ENCODE measurements at regions not wholly inside any gene's neighbourhood (a gene's known extent, or its start where the extent isn't known, plus 50 kb on each side); places are given as distances from the start of the nearest gene placed in this dataset.

DNA sequence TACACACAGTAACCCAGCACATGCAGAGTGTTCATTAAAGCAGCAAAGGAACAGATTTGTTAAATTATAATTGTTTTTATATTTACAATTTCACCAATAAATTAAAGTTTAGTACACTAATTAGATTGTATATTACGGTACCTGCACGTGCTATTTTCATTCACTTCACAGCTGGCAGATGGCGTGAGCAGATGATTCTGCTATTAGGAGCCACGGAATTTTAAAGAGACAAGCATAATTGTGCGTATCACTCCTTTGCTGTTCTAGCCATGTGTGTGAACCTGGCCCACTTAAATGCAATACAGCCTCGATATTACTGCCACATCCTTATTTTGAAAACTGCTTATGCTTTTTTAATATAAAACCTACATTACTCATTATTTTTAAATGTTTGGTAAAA, 332.8 kb upstream of the SOX11 start:
- TF ChIP-seq, protein P1, sequence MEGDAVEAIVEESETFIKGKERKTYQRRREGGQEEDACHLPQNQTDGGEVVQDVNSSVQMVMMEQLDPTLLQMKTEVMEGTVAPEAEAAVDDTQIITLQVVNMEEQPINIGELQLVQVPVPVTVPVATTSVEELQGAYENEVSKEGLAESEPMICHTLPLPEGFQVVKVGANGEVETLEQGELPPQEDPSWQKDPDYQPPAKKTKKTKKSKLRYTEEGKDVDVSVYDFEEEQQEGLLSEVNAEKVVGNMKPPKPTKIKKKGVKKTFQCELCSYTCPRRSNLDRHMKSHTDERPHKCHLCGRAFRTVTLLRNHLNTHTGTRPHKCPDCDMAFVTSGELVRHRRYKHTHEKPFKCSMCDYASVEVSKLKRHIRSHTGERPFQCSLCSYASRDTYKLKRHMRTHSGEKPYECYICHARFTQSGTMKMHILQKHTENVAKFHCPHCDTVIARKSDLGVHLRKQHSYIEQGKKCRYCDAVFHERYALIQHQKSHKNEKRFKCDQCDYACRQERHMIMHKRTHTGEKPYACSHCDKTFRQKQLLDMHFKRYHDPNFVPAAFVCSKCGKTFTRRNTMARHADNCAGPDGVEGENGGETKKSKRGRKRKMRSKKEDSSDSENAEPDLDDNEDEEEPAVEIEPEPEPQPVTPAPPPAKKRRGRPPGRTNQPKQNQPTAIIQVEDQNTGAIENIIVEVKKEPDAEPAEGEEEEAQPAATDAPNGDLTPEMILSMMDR (conservative IDR thresholded peaks at IDR 0.05; ENCODE audit: low read depth, low read length) = no peak
- no peak overlapping the region for H3K4me3 ChIP-seq (ENCODE audit: low read depth, low read length)
- no peak for DNase-seq (ENCODE audit: low read depth)

DNA sequence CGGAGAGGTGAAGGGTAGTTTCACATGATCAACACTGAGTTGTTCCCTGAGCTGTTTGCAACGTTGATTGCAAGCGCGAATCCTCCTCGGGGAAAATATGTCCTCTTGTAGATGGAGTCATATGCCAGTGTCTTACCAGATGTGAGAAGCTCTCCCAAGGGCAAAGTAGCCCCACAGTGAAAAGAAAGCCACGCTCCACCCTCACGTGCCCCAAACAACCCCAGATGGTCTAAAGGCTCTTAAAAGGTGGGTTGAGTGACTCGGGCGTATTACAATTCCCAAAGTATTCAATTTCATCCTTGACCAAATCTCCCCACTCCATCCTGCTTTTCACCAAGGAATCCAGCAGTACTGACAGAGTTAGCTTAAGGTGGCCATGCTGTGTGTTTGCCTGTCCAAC, 332.1 kb upstream of the SOX11 start:
- no peak overlapping the region for H3K4me3 ChIP-seq (ENCODE audit: low read depth, low read length)
- TF ChIP-seq, protein P1 (conservative IDR thresholded peaks at IDR 0.05; ENCODE audit: low read depth, low read length) = no peak
- DNase-seq (ENCODE audit: low read depth) = no peak

DNA sequence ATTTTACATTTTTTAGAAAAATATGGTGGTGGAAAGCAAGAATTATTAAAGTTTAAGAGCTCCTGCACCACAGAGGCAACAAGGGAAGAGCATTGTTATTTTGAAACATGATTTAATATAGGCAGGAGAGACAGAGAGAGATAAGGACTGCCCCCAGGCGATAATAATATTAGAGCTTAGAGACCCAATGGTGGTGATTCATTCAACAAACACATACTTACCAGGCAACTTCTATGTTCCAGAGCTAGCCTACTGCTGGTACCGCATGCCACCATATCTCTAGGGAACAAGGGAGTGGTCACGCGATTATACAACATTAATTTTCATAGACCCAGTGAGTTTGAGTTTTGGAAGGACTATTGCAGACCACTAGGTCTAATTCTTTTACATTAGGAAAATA, 327.8 kb upstream of the SOX11 start:
- H3K4me3 ChIP-seq (ENCODE audit: low read depth, low read length) = no peak overlapping the region
- TF ChIP-seq, protein P1 (conservative IDR thresholded peaks at IDR 0.05; ENCODE audit: low read depth, low read length) = no peak

DNA sequence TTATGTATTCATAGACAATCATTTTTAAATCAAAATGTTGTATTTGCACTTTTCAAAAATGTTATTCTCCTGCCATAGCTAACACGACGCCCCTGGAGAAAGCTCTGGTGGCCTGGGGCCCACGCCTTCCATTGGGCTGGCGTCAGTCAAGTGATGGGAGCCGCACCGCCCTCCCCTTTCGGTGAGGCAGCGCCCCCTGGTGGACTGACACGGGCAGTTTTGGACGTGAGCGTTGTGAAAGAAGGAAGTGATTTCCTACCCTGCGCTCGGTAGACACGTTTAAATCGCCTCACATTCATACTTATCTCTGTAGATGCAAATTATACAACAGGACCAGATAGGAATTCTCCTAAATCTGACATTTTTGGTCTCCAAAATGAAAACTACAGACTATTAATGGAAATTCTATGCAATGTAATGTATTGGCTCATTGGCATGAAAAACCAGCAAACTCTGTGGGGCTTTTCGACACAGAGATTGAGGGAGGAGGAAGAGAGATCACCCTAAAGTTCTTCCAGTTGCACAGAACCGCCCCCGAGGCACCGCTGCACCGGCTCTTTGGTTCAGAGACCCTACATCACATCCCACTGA, 326.2 kb upstream of the SOX11 start:
- peak; percentile 78 for DNase-seq (ENCODE audit: low read depth)
- H3K4me3 ChIP-seq (ENCODE audit: low read depth, low read length) = no peak overlapping the region
- TF ChIP-seq, protein P1 (conservative IDR thresholded peaks at IDR 0.05; ENCODE audit: low read depth, low read length) = peak; percentile 94

More for the DNA sequence above, 327.8 kb upstream of the SOX11 start:
- peak; percentile 16 for DNase-seq (ENCODE audit: low read depth)

DNA sequence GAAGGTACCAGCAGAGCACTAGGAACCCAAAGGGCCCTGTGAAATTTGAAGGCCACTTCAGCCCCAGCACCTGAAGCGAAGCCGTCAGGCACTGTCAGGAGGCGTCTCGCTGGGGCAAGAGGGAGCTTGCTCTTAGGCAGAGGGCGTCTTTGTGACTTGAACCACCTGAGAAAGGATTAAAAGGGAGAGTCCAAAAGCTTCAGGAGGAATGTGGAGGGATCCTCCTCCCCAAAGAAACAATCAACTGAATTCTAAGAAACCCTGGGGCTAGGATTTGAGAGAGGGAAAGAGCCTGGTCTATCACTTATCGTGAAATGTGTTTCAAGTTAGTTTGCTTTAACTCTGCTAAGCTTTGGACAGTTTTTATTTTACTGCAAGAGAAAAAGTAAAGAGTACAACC, 324.9 kb upstream of the SOX11 start:
- DNase-seq (ENCODE audit: low read depth) = no peak
- TF ChIP-seq, protein P1 (conservative IDR thresholded peaks at IDR 0.05; ENCODE audit: low read depth, low read length) = no peak
- H3K4me3 ChIP-seq (ENCODE audit: low read depth, low read length) = no peak overlapping the region

DNA sequence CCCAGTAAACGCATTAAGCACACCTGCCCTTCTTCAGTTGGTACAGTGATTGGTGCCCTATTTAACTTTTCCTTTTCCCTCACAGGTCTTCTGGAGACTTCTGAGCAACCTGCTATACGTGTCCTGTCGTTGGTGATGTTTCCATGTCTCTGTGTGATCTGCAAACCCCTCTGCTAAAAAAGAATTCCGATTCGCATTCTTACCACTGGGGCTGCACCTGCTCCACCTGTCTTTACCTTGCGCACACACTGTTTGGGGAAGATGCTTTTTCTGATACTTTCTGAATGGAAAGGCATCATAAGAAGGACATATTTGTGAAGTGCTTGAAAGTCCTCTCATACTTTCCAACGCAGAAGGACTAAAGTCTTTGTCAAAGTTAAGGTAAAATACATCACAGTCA, 323.9 kb upstream of the SOX11 start:
- TF ChIP-seq, protein P1 (conservative IDR thresholded peaks at IDR 0.05; ENCODE audit: low read depth, low read length) = no peak
- DNase-seq (ENCODE audit: low read depth) = no peak
- H3K4me3 ChIP-seq (ENCODE audit: low read depth, low read length) = no peak overlapping the region

DNA sequence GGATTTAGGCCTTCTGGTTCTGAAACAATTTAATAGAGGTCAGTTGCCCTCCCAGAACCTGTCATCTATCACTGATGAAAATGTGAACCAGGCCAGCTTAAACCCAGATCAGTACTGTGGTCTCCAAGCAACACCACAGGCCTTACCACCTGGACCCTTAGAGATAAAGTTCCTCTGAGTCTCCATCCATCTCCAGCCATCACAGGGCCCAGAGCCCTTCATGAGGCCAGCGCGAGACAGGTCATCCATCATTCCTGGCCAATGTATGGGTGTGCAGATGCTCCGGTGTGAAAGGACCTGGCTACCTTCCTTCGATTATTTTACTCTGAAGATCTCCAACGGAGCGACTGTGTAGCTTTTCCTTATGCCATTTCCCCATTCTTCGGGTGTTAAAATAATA, 322.7 kb upstream of the SOX11 start:
- DNase-seq (ENCODE audit: low read depth) = no peak
- H3K4me3 ChIP-seq (ENCODE audit: low read depth, low read length) = no peak overlapping the region
- TF ChIP-seq, protein P1 (conservative IDR thresholded peaks at IDR 0.05; ENCODE audit: low read depth, low read length) = no peak

Data from choroid plexus epithelial cell (primary cell).